Sigmoid colon (tissue), 6 donors: ENCODE measurements at regions not wholly inside any gene's neighbourhood (a gene's known extent, or its start where the extent isn't known, plus 50 kb on each side); places are given as distances from the start of the nearest gene placed in this dataset.

Experiments
- DNase-seq: peaks from one replicate; pipeline ENCODE4 v3.0.0-alpha.2; 2019
- H3K27ac ChIP-seq, 4 donors: fragments of 200-600 bp; sonication (generic); one replicate each; pipeline ENCODE4 v1.5.1; 2016 to 2019; ENCODE audit warnings: mild to moderate bottlenecking in 1 of 4
- H3K27me3 ChIP-seq, 3 donors: fragments of 200-600 bp; sonication (generic); one replicate each; pipeline ENCODE4 v1.5.1; 2019; ENCODE audit warnings: mild to moderate bottlenecking in 1 of 3
- H3K36me3 ChIP-seq, 4 donors: fragments of 200-600 bp; sonication (generic); one replicate each; pipeline ENCODE4 v1.5.1; 2016 to 2019
- H3K4me1 ChIP-seq, 4 donors: fragments of 200-600 bp; sonication (generic); one replicate each; pipeline ENCODE4 v1.5.1; 2017 to 2019
- H3K4me3 ChIP-seq, 4 donors: fragments of 200-600 bp; sonication (generic); one replicate each; pipeline ENCODE4 v1.5.1; 2017 to 2019; ENCODE audit warnings: mild to moderate bottlenecking in 2 of 4, moderate library complexity in 1 of 4
- H3K9me3 ChIP-seq, 4 donors: fragments of 200-600 bp in 3 of 4; sonication (generic) in 3 of 4; one replicate each; pipeline versions ENCODE4 v1.5.1 to v1.6.1; 2013 to 2019
- CTCF ChIP-seq, 4 experiments: fragments of 450-650 bp in 3 of 4; fragments of 200-600 bp in 1 of 4; IDR thresholded peaks; one replicate each; pipeline ENCODE4 v1.5.1; 2016 to 2019; ENCODE audit warnings: antibody characterized with exemption in 4 of 4, mild to moderate bottlenecking in 3 of 4, moderate library complexity in 2 of 4
- EP300 ChIP-seq, 4 donors: sonication (generic); formaldehyde crosslinking; IDR thresholded peaks; one replicate each; pipeline ENCODE4 v1.6.1; 2017; ENCODE audit warnings: antibody characterized with exemption in 4 of 4
- POLR2A ChIP-seq, 2 donors: fragments of 450-650 bp; IDR thresholded peaks; one replicate each; pipeline ENCODE4 v1.6.1; 2016; ENCODE audit warnings: antibody characterized with exemption in 2 of 2, mild to moderate bottlenecking in 2 of 2, moderate library complexity in 2 of 2
- POLR2AphosphoS5 ChIP-seq, 4 donors: sonication (generic); formaldehyde crosslinking; IDR thresholded peaks; one replicate each; pipeline ENCODE4 v1.6.1; 2017; ENCODE audit warnings: antibody characterized with exemption in 4 of 4
- WGBS, 2 donors: extraction: QIAGEN DNeasy Blood & Tissue Kit; methylation state at CpG; one replicate each; pipeline ENCODE4 v1.1.7; 2013; 5-methylcytosine and 5-hydroxymethylcytosine counted together
- intact Hi-C: fragments of 100-400 bp; cut with DNase I; formaldehyde crosslinking; loops from one replicate; pipeline ENCODE4 v1.15.1; 2023
- donor health status: healthy with polysubstance abuse.
- donor health status: healthy.

GRCh38 chr4:14152834-14153519, 525.5 kb upstream of the BOD1L1 start:
- Histone ChIP-seq H3K4me3 (no peak overlapping the region), H3K27me3 (no peaks in the 10 kb centered on the region), H3K27ac (no peak overlapping the region), H3K4me1 (no peaks in the 10 kb centered on the region), H3K36me3 (no peaks in the 10 kb centered on the region), H3K9me3 (no peaks in the 10 kb centered on the region)
- 81 to 82% methylated on average over 4 of the region's 4 CpGs for WGBS, 2 donors
- intact Hi-C loops = no loop called here
- DNase-seq = no peak
- TF ChIP-seq POLR2AphosphoS5 (IDR thresholded peaks at IDR 0.05) (no peak), POLR2A (IDR thresholded peaks at IDR 0.05) (no peak), CTCF (IDR thresholded peaks at IDR 0.05) (no peak), EP300 (IDR thresholded peaks at IDR 0.05) (no peak)

GRCh38 chr4:14155803-14156202, 528.3 kb upstream of the BOD1L1 start:
- TF ChIP-seq POLR2AphosphoS5 (IDR thresholded peaks at IDR 0.05) = no peak
- TF ChIP-seq EP300 (IDR thresholded peaks at IDR 0.05) = no peak
- no peak for TF ChIP-seq POLR2A (IDR thresholded peaks at IDR 0.05)
- TF ChIP-seq CTCF (IDR thresholded peaks at IDR 0.05) = no peak
- Histone ChIP-seq H3K4me1 (no peaks in the 10 kb centered on the region), H3K4me3 (no peak overlapping the region), H3K9me3 (no peaks in the 10 kb centered on the region), H3K27me3 (no peaks in the 10 kb centered on the region), H3K36me3 (no peaks in the 10 kb centered on the region), H3K27ac (no peak overlapping the region)
- intact Hi-C loops = no loop called here
- WGBS, 2 donors = 82 to 85% methylated on average over 3 of the region's 3 CpGs
- DNase-seq = no peak

GRCh38 chr4:14157262-14157661, 529.7 kb upstream of the BOD1L1 start:
- no peak overlapping the region for H3K27ac ChIP-seq
- intact Hi-C loops = no loop called here

GRCh38 chr4:14165222-14165920, 537.8 kb upstream of the BOD1L1 start:
- intact Hi-C loops = no loop called here
- no peak for DNase-seq

More at GRCh38 chr4:14157262-14157661, 529.7 kb upstream of the BOD1L1 start:
- no peaks in the 10 kb centered on the region for H3K9me3 ChIP-seq
- DNase-seq = no peak
- 75 to 82% methylated on average over 2 of the region's 2 CpGs for WGBS, 2 donors
- H3K4me1 ChIP-seq = no peaks in the 10 kb centered on the region
- TF ChIP-seq EP300 (IDR thresholded peaks at IDR 0.05) = no peak
- TF ChIP-seq POLR2AphosphoS5 (IDR thresholded peaks at IDR 0.05) = no peak
- no peak for TF ChIP-seq POLR2A (IDR thresholded peaks at IDR 0.05)
- TF ChIP-seq CTCF (IDR thresholded peaks at IDR 0.05) = no peak
- H3K27me3 ChIP-seq = no peaks in the 10 kb centered on the region
- H3K4me3 ChIP-seq = no peak overlapping the region
- H3K36me3 ChIP-seq = no peaks in the 10 kb centered on the region

More at GRCh38 chr4:14165222-14165920, 537.8 kb upstream of the BOD1L1 start:
- 50 to 74% methylated on average over 3 of the region's 3 CpGs for WGBS, 2 donors
- TF ChIP-seq POLR2AphosphoS5 (IDR thresholded peaks at IDR 0.05) = no peak
- TF ChIP-seq POLR2A (IDR thresholded peaks at IDR 0.05) = no peak
- TF ChIP-seq CTCF (IDR thresholded peaks at IDR 0.05) = no peak
- TF ChIP-seq EP300 (IDR thresholded peaks at IDR 0.05) = no peak
- H3K36me3 ChIP-seq = no peaks in the 10 kb centered on the region
- no peaks in the 10 kb centered on the region for H3K9me3 ChIP-seq
- no peaks in the 10 kb centered on the region for H3K27me3 ChIP-seq
- H3K27ac ChIP-seq = no peak overlapping the region
- H3K4me1 ChIP-seq = no peaks in the 10 kb centered on the region
- no peak overlapping the region for H3K4me3 ChIP-seq
